ENCODE measurements at regions not wholly inside any gene's neighbourhood (a gene's known extent, or its start where the extent isn't known, plus 50 kb on each side); places are given as distances from the start of the nearest gene placed in this dataset.

DNA sequence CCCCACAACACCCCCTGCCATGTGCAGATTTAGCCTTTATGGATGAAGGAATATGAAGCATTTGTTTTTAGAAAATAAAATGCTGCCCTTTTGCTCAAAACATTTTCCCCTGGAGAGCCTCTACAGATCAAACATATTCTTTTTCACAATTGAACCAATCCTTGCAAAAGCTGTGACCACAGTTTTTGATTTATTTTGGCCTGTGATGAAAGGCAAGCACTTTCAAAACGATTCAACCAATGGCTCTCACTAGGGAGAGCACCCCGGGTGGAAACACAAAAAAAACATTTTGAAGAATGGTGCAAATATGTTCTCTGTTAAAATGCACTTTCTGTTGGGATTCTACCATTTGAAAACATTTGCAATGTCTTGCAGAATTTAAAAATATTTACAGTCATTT, 476.0 kb upstream of the ONECUT1 start:
- no peak for TF ChIP-seq EZH2 (IDR thresholded peaks at IDR 0.05; ENCODE audit: borderline replicate concordance)
- TF ChIP-seq CTCF (IDR thresholded peaks at IDR 0.05; ENCODE audit: poor library complexity) = no peak
